Spinal cord (tissue), 9 donors: ENCODE measurements at regions not wholly inside any gene's neighbourhood (a gene's known extent, or its start where the extent isn't known, plus 50 kb on each side); places are given as distances from the start of the nearest gene placed in this dataset.
"Not testable (repeated sequence)": the region's sequence is repeated elsewhere in the genome, so short reads cannot be mapped to it uniquely, and the experiment has no call there.

Experiments used
- DNase-seq, 6 donors: peaks; one replicate each; pipeline versions ENCODE4 v3.0.0 to v3.0.0-alpha.2; 2013 to 2015; ENCODE audit warnings: low spot score in 6 of 6, low read depth in 4 of 6
- H3K27ac ChIP-seq: one replicate; pipeline ENCODE4 v1.5.1; 2013; ENCODE audit warnings: low read depth, low read length, control low read depth
- H3K27me3 ChIP-seq: one replicate; pipeline ENCODE4 v1.6.1; 2013; ENCODE audit warnings: low read length; ENCODE audit not compliant: control insufficient read depth, insufficient read depth
- H3K36me3 ChIP-seq: one replicate; pipeline ENCODE4 v1.6.1; 2013; ENCODE audit warnings: low read length; ENCODE audit not compliant: control insufficient read depth, insufficient read depth
- H3K4me1 ChIP-seq: one replicate; pipeline ENCODE4 v1.6.1; 2013; ENCODE audit warnings: low read length; ENCODE audit not compliant: control insufficient read depth, insufficient read depth
- H3K4me3 ChIP-seq: one replicate; pipeline ENCODE4 v1.5.1; 2013; ENCODE audit warnings: low read depth, low read length, control low read depth
- H3K9me3 ChIP-seq: one replicate; pipeline ENCODE4 v1.6.1; 2013; ENCODE audit warnings: low read length; ENCODE audit not compliant: control insufficient read depth, insufficient read depth
- WGBS: methylation state at CpG from one replicate; pipeline ENCODE4 v1.1.5; 2013; ENCODE audit warnings: missing lambda C conversion rate; ENCODE audit not compliant: insufficient coverage; 5-methylcytosine and 5-hydroxymethylcytosine counted together
- donor health status: healthy.

- H3K4me3 ChIP-seq = no peak overlapping the region
- no peak for DNase-seq
- 89% methylated on average over 2 of the region's 2 CpGs for WGBS
- H3K27me3 ChIP-seq = no peaks in the 10 kb centered on the region
- no peaks in the 10 kb centered on the region for H3K9me3 ChIP-seq
- no peaks in the 10 kb centered on the region for H3K36me3 ChIP-seq
- H3K27ac ChIP-seq = no peak overlapping the region
- H3K4me1 ChIP-seq = no peaks in the 10 kb centered on the region
Observed at GRCh38 chr1:199087144-199087543, 448.3 kb downstream of the PTPRC start.

- H3K27ac ChIP-seq = no peak overlapping the region
- no peaks in the 10 kb centered on the region for H3K36me3 ChIP-seq
- DNase-seq = no peak
- H3K4me3 ChIP-seq = no peak overlapping the region
- H3K27me3 ChIP-seq = no peaks in the 10 kb centered on the region
- H3K9me3 ChIP-seq = no peaks in the 10 kb centered on the region
- no peaks in the 10 kb centered on the region for H3K4me1 ChIP-seq
- no CpG with 5 or more reads among the region's 3 CpGs for WGBS
Observed at GRCh38 chr1:199089393-199090122, 450.7 kb downstream of the PTPRC start.

- H3K27ac ChIP-seq, H3K36me3 ChIP-seq, H3K9me3 ChIP-seq, DNase-seq, H3K4me1 ChIP-seq, H3K27me3 ChIP-seq, H3K4me3 ChIP-seq: not testable (repeated sequence)
- no CpG with 5 or more reads among the region's 1 CpG for WGBS
Observed at GRCh38 chr1:199095628-199096027, 456.8 kb downstream of the PTPRC start.

GRCh38 chr1:199096591-199096990, 457.8 kb downstream of the PTPRC start:
- WGBS = 95% methylated on average over 4 of the region's 6 CpGs
- no peak for DNase-seq
- Histone ChIP-seq H3K27ac (no peak overlapping the region), H3K36me3 (no peaks in the 10 kb centered on the region), H3K9me3 (no peaks in the 10 kb centered on the region), H3K27me3 (no peaks in the 10 kb centered on the region), H3K4me3 (no peak overlapping the region), H3K4me1 (no peaks in the 10 kb centered on the region)

- Histone ChIP-seq H3K36me3 (no peaks in the 10 kb centered on the region), H3K4me1 (no peaks in the 10 kb centered on the region), H3K27me3 (no peaks in the 10 kb centered on the region), H3K4me3 (no peak overlapping the region), H3K27ac (no peak overlapping the region), H3K9me3 (no peaks in the 10 kb centered on the region)
- WGBS = 100% methylated on average over 3 of the region's 5 CpGs
- DNase-seq = no peak
Observed at GRCh38 chr1:199098468-199098867, 459.6 kb downstream of the PTPRC start.

GRCh38 chr1:199101139-199101538, 462.3 kb downstream of the PTPRC start:
- Histone ChIP-seq H3K4me1 (no peaks in the 10 kb centered on the region), H3K27me3 (no peaks in the 10 kb centered on the region), H3K4me3 (no peak overlapping the region), H3K36me3 (no peaks in the 10 kb centered on the region), H3K27ac (no peak overlapping the region), H3K9me3 (no peaks in the 10 kb centered on the region)
- no peak for DNase-seq
- WGBS = 93% methylated on average over 5 of the region's 5 CpGs

- H3K4me1 ChIP-seq = no peaks in the 10 kb centered on the region
- H3K4me3 ChIP-seq = no peak overlapping the region
- DNase-seq = no peak
- no peaks in the 10 kb centered on the region for H3K36me3 ChIP-seq
- no peaks in the 10 kb centered on the region for H3K9me3 ChIP-seq
- H3K27ac ChIP-seq = no peak overlapping the region
- WGBS = no CpG with 5 or more reads among the region's 3 CpGs
- no peaks in the 10 kb centered on the region for H3K27me3 ChIP-seq
Observed at GRCh38 chr1:199101635-199102034, 462.8 kb downstream of the PTPRC start.

GRCh38 chr1:199102239-199102638, 463.4 kb downstream of the PTPRC start:
- Histone ChIP-seq H3K9me3 (no peaks in the 10 kb centered on the region), H3K27me3 (no peaks in the 10 kb centered on the region), H3K36me3 (no peaks in the 10 kb centered on the region), H3K4me1 (no peaks in the 10 kb centered on the region), H3K27ac (no peak overlapping the region), H3K4me3 (no peak overlapping the region)
- 100% methylated on average over 1 of the region's 3 CpGs for WGBS
- no peak for DNase-seq

GRCh38 chr1:199109160-199109559, 470.3 kb downstream of the PTPRC start:
- Histone ChIP-seq H3K27ac (no peak overlapping the region), H3K27me3 (no peaks in the 10 kb centered on the region), H3K9me3 (no peaks in the 10 kb centered on the region), H3K4me3 (no peak overlapping the region), H3K36me3 (no peaks in the 10 kb centered on the region), H3K4me1 (no peaks in the 10 kb centered on the region)
- DNase-seq = no peak
- WGBS = 100% methylated on average over 1 of the region's 3 CpGs

- Histone ChIP-seq H3K4me3 (no peak overlapping the region), H3K27me3 (no peaks in the 10 kb centered on the region), H3K36me3 (no peaks in the 10 kb centered on the region), H3K4me1 (no peaks in the 10 kb centered on the region), H3K9me3 (no peaks in the 10 kb centered on the region), H3K27ac (no peak overlapping the region)
- DNase-seq = no peak
Observed at GRCh38 chr1:199112365-199112764, 473.5 kb downstream of the PTPRC start.
